ENCODE measurements at regions not wholly inside any gene's neighbourhood (a gene's known extent, or its start where the extent isn't known, plus 50 kb on each side); places are given as distances from the start of the nearest gene placed in this dataset.

DNA sequence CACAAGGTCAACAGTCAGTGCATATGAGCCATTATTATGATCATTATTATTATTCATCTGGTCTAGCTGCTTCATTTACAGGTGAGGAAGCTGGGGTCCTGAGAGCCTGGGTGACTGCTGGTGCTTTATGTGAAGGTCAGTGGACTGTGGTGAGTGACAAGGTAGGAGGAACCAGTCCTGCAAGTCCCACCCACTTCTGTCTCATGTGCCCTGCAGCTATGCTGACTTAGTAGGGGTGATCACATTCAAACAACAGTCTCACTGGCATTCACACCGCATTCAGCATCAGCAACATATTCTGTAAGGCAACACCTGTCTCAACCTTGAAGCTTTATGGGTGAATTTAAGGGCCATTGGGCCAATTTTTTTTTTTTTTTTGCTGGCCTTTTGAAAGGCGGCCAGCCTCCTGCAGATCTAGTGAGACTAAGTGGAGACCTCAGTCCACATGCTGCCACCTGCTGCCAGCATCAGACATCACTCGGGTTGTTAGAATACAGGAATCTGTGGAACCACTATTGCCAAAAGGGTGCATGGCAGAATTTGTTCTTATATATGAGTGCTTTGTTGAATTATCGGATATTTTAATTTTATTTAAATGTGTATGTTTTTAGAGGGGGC is 59.9 kb upstream of the CACNA1E start:
- intact Hi-C loops (cut with micrococcal nuclease) = no loop called here

DNA sequence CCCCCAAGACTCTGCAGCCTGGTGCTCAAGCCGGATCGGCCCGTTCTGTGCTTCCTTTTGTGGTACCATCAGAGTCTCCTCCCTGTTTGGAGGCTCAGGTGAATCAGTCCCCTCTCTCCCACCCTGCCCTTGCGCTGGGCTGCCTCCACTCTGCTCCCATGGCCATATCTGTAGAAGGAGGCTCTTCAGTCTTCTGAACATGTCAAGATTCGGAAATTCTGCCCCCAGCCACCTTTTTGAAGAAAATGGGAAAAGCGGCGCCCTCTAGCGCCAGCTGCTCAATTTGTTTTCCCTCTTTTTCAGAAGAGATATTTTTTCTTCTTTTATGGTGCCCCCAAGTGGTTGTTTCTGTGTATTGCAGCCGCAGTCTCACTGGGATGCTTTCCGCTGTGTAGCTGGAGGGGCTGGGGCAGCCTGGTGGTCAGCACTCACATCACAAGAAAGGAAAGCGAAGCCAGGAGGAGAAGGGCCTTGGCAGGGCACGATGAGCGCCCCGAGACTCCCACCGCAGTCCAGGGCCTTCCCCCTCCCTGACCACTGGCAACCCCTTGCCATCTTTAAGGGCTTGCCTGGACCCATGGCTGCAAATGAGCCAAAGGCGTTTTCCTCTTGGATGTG is 58.4 kb upstream of the CACNA1E start:
- intact Hi-C loops (cut with micrococcal nuclease) = loop anchor here (1.0 to 2.0 kb wide), 3 partner anchors 28 to 235 kb away; no protein-coding TSS in a partner anchor

DNA sequence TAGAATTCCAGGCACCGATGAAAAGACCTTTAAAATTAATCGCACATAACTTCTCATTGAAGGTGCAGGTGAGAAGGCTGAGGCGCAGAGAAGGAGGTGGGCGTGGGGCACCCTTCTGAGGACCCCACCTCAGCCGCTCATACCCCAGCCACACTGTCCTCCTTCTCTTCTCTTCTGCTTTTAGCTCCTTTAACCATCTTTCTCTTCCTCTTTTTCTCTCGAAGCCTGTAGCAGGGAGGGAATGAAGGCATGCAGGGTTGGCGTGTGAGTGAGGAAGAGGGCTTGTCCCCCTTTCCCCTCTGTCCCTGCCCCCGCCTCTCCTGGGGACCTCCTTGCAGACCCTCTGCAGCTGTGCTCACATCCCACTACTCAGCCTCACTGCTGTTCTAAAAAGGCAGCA is 57.8 kb upstream of the CACNA1E start:
- intact Hi-C loops (cut with micrococcal nuclease) = loop anchor here (1.0 to 2.0 kb wide), 3 partner anchors 29 to 235 kb away; no protein-coding TSS in a partner anchor

DNA sequence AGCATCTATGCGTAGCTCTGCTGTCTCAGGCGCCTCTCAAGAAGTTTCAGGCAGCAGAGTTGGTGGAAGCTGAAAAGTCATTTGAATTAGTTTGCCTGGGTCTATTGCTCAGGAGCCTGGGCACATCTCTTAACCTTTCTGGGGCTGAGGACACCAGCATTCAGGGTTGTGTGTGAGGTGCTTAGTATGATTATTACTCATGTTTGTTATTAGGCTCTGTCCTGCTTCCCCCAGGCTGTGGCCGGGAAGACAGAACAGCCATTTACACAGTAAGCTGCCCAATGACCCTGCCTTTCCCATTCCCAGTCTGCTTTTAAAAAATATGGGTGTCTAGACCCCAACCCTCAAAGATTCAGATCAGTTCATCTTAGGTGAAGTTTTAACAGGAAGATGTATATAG is 53.9 kb upstream of the CACNA1E start:
- intact Hi-C loops (cut with micrococcal nuclease) = no loop called here

DNA sequence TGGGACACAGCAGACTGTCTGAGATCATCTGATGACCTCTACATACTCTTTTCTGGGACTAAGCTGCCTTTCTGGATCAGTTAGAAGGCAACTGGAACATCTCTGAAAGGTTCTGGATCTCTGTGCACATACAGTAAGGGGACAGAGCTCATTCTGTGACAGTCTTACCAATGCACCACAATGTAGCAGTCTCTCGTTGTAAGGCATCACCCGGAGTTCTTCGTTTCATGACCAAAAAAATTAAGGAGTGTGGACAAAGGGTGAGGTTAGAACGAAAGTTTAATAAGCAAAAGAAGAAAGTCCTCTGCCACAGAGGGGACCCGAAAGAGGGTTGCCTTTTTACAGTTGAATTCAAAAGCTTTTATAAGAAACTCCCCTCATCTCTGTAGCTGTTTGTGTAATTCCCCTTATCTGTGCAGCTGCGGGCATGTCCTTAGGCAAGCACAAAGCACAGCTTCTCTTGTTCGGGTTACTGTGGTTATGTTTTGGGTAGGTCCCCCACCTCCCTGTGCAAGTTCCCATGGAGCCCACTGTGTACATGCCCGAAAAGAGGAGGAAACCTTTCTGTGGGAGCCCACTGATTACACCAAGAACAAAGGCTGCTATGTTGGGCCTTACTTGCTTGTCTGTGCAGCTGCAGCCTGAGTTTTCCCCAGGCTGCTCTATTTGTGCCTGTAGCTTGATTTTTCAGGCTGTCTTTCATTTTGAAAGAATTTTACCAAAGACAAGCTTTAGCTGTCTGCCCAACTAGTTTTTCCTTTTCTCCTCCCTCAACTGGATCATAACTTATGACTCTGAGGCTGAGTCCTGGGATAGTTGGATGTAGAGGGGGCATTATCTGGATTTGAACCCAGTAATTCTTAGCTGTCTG is 53.1 kb upstream of the CACNA1E start:
- intact Hi-C loops (cut with micrococcal nuclease) = no loop called here

Measured in T-helper 2 cell treated with Interferon-gamma antibody and Interleukin-4, amounts not matched to agents 100 ng/mL and 5 ng/mL, for 36 hours (primary cell).